ENCODE measurements at regions not wholly inside any gene's neighbourhood (a gene's known extent, or its start where the extent isn't known, plus 50 kb on each side); places are given as distances from the start of the nearest gene placed in this dataset.

DNA sequence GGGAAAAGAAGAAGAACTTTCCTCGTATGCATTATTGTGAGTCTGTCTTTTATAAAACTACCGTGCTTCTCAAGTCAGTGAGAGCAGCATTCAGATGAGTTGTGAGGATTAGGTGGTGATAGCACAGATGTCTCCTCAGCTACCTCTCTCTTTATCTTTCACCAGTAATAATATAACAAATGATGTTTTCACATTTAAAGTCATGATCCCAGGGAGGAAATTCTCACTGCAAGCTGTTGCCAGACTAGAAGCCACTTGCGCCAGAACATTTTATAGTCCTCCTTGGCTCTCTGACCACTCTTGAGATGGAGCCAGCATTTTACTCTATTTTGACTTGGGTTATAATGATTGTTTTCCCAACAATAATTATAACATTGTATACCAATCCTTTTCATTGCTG, 443.1 kb downstream of the AEBP2 start:
- Histone ChIP-seq H3K79me2 (ENCODE audit: control insufficient read depth, insufficient read depth, low read length) (no peaks in the 10 kb centered on the region), H3K27ac (ENCODE audit: low read length in 2 of 2) (no peak overlapping the region), H3K4me3 (ENCODE audit: control extremely low read depth in 1 of 5, extremely low read depth in 1 of 5, insufficient read depth in 1 of 5, low read depth in 2 of 5, low read length in 4 of 5) (no peak overlapping the region), H3K9ac (ENCODE audit: low read length) (no peak overlapping the region), H3K4me1 (ENCODE audit: control insufficient read depth in 2 of 2, insufficient read depth in 2 of 2, low read length in 2 of 2) (no peaks in the 10 kb centered on the region), H3K4me2 (replicated peaks; ENCODE audit: low read depth, low read length, poor library complexity, severe bottlenecking) (no peak overlapping the region), H3K9me3 (ENCODE audit: control extremely low read depth in 1 of 3, control insufficient read depth in 2 of 3, insufficient read depth in 1 of 3, low read length in 2 of 3) (no peaks in the 10 kb centered on the region), H3K27me3 (replicated peaks in 1 of 4; ENCODE audit: control extremely low read depth in 1 of 4, control insufficient read depth in 3 of 4, insufficient read depth in 4 of 4, low read length in 3 of 4) (no peaks in the 10 kb centered on the region), H2AFZ (ENCODE audit: insufficient read depth, low read depth, low read length, poor library complexity, severe bottlenecking) (no peak overlapping the region), H4K20me1 (ENCODE audit: control insufficient read depth, insufficient read depth, low read length, poor library complexity, severe bottlenecking) (no peaks in the 10 kb centered on the region), H3K36me3 (replicated peaks in 1 of 2; ENCODE audit: control extremely low read depth in 1 of 2, control insufficient read depth in 1 of 2, extremely low read depth in 1 of 2, insufficient read depth in 2 of 2, low read length in 1 of 2) (no peaks in the 10 kb centered on the region)
- H3K27ac Mint-ChIP-seq = no peak overlapping the region
- no peaks in the 10 kb centered on the region for H3K4me1 Mint-ChIP-seq
- H3K27me3 Mint-ChIP-seq = no peaks in the 10 kb centered on the region
- WGBS (ENCODE audit: insufficient coverage) = no CpG with 5 or more reads among the region's 3 CpGs
- POLR2A ChIA-PET = no interaction called here
- intact Hi-C loops (cut with micrococcal nuclease) = no loop called here
- ATAC-seq (ENCODE audit: low read depth) = no peak
- TF ChIP-seq, protein P1, sequence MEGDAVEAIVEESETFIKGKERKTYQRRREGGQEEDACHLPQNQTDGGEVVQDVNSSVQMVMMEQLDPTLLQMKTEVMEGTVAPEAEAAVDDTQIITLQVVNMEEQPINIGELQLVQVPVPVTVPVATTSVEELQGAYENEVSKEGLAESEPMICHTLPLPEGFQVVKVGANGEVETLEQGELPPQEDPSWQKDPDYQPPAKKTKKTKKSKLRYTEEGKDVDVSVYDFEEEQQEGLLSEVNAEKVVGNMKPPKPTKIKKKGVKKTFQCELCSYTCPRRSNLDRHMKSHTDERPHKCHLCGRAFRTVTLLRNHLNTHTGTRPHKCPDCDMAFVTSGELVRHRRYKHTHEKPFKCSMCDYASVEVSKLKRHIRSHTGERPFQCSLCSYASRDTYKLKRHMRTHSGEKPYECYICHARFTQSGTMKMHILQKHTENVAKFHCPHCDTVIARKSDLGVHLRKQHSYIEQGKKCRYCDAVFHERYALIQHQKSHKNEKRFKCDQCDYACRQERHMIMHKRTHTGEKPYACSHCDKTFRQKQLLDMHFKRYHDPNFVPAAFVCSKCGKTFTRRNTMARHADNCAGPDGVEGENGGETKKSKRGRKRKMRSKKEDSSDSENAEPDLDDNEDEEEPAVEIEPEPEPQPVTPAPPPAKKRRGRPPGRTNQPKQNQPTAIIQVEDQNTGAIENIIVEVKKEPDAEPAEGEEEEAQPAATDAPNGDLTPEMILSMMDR (IDR thresholded peaks at IDR 0.05) = no peak
- TF ChIP-seq EZH2 (IDR thresholded peaks at IDR 0.05; ENCODE audit: borderline replicate concordance, insufficient read depth, low read depth, low read length, poor library complexity, severe bottlenecking) = no peak
- H3K9me3 Mint-ChIP-seq (ENCODE audit: insufficient read depth) = peaks cover 5% of the 10 kb centered on the region
- CTCF ChIA-PET = no interaction called here
- no peak for DNase-seq
- H3K4me3 Mint-ChIP-seq = no peak overlapping the region

DNA sequence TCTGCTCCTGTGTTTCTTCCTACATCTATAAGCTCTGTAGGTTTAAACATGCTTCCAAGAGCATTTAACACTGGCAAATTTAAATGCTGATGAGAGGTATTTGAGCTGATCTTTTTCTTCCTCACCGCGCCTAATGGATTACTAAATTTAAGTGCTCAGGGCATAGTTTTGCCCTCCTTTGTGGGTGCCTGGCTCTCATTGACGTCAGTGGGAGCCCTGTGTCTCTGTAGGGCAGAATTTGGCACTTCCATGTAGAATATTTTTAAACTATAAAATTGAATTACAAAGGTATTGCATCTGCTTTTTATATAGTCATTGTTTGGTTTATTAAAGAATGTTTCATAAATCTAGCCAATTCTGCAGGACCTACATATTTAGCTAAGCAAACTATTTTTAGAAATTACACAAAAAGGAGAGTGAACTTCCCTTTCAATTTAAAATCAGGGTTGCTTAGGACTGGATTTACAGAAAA, 444.8 kb downstream of the AEBP2 start:
- POLR2A ChIA-PET = no interaction called here
- intact Hi-C loops (cut with micrococcal nuclease) = no loop called here
- Mint-ChIP-seq H3K9me3 (ENCODE audit: insufficient read depth) (peaks cover 5% of the 10 kb centered on the region), H3K27me3 (no peaks in the 10 kb centered on the region), H3K4me1 (no peaks in the 10 kb centered on the region), H3K27ac (no peak overlapping the region), H3K4me3 (no peak overlapping the region)
- H3K4me1 ChIP-seq (ENCODE audit: control insufficient read depth in 2 of 2, insufficient read depth in 2 of 2, low read length in 2 of 2) = no peaks in the 10 kb centered on the region
- H3K4me3 ChIP-seq (ENCODE audit: control extremely low read depth in 1 of 5, extremely low read depth in 1 of 5, insufficient read depth in 1 of 5, low read depth in 2 of 5, low read length in 4 of 5) = no peak overlapping the region
- H2AFZ ChIP-seq (ENCODE audit: insufficient read depth, low read depth, low read length, poor library complexity, severe bottlenecking) = no peak overlapping the region
- ATAC-seq (ENCODE audit: low read depth) (no peak), DNase-seq (no peak)
- H3K4me2 ChIP-seq (replicated peaks; ENCODE audit: low read depth, low read length, poor library complexity, severe bottlenecking) = no peak overlapping the region
- CTCF ChIA-PET = no interaction called here
- no peak overlapping the region for H3K9ac ChIP-seq (ENCODE audit: low read length)
- WGBS (ENCODE audit: insufficient coverage) = no CpG with 5 or more reads among the region's 3 CpGs
- no peaks in the 10 kb centered on the region for H3K9me3 ChIP-seq (ENCODE audit: control extremely low read depth in 1 of 3, control insufficient read depth in 2 of 3, insufficient read depth in 1 of 3, low read length in 2 of 3)
- H3K79me2 ChIP-seq (ENCODE audit: control insufficient read depth, insufficient read depth, low read length) = no peaks in the 10 kb centered on the region
- H3K27me3 ChIP-seq (replicated peaks in 1 of 4; ENCODE audit: control extremely low read depth in 1 of 4, control insufficient read depth in 3 of 4, insufficient read depth in 4 of 4, low read length in 3 of 4) = no peaks in the 10 kb centered on the region
- H4K20me1 ChIP-seq (ENCODE audit: control insufficient read depth, insufficient read depth, low read length, poor library complexity, severe bottlenecking) = no peaks in the 10 kb centered on the region
- H3K27ac ChIP-seq (ENCODE audit: low read length in 2 of 2) = no peak overlapping the region
- TF ChIP-seq, protein P1 (IDR thresholded peaks at IDR 0.05) = no peak
- TF ChIP-seq EZH2 (IDR thresholded peaks at IDR 0.05; ENCODE audit: borderline replicate concordance, insufficient read depth, low read depth, low read length, poor library complexity, severe bottlenecking) = no peak
- H3K36me3 ChIP-seq (replicated peaks in 1 of 2; ENCODE audit: control extremely low read depth in 1 of 2, control insufficient read depth in 1 of 2, extremely low read depth in 1 of 2, insufficient read depth in 2 of 2, low read length in 1 of 2) = no peaks in the 10 kb centered on the region

Measured in B cell (primary cell).